ENCODE measurements at regions not wholly inside any gene's neighbourhood (a gene's known extent, or its start where the extent isn't known, plus 50 kb on each side); places are given as distances from the start of the nearest gene placed in this dataset.
"Not testable (repeated sequence)": the region's sequence is repeated elsewhere in the genome, so short reads cannot be mapped to it uniquely, and the experiment has no call there.

DNA sequence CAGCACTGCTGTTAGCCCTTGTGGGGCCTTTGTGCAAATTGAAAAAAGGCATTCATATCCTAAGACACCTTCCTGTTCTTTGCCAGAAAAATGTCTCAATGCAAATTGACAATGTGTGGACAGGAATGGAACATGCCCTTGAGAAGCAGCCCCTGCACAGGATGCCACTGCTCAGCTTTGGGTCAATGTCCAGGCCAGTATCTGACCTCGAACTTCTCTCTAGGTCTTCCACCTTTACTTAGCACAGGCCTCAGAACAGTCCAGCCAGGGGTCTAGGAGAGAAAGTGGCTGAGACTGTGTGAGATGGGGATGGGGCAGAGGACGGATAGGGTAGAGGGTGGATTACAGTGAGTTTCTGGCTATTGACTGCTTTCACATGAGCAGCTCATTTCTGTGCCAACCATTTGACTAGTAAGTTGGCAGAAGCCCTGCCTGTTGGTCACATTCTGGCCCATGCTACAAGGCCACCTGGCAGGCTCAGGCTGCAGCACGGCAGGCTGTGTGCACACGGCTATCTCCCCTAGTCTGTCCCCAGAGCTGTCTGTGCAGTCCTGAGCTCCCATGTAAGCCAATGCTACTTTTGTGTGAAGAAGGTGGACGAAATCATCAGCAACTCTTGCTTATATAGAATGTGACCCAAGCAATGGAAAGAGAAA is 254.5 kb upstream of the PLGLB1 start:
- not testable (repeated sequence) for DNase-seq

- not testable (repeated sequence) for DNase-seq
These were observed 255.0 kb upstream of the PLGLB1 start for GRCh38 chr2:87276673-87277072.

DNA sequence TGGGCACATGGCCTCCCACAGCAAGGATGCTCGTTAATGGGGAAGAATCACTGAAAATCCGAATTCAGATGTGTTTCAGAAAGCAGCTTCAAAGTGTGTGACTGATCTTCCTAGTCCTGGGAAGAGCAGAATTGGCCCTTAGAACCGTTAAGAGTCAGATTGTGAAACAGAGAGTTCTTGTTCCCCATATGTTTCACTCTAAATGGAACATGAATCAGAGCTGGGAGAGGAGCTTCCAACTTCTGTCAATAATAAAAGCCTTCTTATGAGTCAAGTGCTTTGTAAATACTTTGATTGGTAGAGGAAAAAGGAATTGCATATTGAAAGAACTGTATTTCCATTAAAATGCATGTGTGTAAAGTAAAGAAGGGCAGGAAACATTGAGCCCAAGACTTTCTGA is 256.1 kb upstream of the PLGLB1 start:
- DNase-seq = not testable (repeated sequence)

GRCh38 chr2:87280596-87281355 is 259.1 kb upstream of the PLGLB1 start:
- DNase-seq = not testable (repeated sequence)

DNA sequence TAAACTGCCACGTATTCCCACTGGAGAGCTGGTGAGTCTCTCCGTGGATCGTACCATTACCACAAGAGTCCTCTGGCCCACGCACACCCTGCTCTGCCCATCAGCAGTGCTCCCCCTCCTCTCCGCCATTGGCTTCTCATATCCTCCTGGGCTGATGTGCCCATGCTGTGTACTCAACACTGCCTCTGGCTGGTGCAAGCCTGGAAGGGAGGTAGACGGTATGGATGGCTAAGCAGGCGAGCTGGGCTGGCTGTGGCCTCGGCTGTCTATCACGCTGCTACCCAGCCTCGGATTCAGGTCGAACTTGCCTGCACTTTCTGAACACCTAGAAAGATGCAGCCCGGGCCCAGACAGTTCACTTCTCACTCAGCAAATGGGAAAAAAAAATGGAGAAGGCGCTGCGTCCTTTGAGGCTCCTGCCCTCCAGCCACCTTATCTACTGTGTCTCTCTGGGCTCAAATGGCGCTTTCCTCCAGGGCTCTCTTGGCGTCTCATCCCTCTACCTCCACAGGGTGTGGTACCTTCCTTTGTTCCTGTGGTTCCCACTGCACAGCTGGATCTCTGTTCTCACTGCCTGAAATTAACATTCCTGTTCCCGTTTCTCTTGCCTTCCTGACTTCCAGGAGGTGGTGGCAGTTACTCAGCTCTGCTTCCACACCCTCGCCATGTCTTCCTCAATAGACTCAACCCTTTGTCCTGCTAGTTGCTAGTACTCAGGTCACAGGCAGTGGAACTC is 262.3 kb upstream of the PLGLB1 start:
- DNase-seq = not testable (repeated sequence)

GRCh38 chr2:87284471-87284772 is 262.8 kb upstream of the PLGLB1 start:
- DNase-seq = not testable (repeated sequence)

- DNase-seq = not testable (repeated sequence)
These were observed 263.5 kb upstream of the PLGLB1 start for GRCh38 chr2:87285139-87285538.

DNA sequence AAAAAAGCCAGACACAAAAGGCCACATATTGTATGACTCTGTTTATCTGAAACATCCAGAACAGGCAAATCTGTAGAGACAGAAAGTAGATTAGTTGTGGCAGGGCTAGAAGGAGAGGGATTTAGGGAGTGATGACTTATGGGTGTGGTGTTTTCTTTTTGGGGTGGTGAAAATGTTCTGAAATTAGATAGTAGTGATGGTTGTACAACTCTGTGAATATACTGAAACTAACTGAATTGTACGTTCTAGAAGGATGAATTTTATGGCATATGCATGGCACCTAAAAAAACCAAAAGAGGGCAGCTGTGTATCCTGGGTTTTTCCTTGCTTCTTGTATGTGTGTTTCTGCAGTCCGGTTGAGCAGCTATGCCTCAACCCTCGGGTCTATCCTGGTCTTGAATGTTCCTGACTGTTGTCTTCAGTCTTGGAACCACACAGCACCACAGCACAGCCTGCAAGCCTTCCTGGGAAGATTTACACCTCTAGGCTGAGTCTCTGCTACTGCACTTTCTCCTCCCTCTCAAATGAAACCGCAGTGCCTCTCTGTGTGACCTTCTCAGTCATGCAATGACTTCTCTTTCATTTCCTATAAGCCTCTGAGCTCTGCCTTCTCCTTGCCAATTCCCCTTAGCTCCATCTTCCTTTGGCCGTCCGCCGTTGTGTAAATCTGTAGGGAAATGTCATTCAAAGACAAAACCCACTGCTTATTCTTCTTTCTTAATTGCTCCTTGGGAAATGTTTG is 269.1 kb upstream of the PLGLB1 start:
- not testable (repeated sequence) for DNase-seq

DNA sequence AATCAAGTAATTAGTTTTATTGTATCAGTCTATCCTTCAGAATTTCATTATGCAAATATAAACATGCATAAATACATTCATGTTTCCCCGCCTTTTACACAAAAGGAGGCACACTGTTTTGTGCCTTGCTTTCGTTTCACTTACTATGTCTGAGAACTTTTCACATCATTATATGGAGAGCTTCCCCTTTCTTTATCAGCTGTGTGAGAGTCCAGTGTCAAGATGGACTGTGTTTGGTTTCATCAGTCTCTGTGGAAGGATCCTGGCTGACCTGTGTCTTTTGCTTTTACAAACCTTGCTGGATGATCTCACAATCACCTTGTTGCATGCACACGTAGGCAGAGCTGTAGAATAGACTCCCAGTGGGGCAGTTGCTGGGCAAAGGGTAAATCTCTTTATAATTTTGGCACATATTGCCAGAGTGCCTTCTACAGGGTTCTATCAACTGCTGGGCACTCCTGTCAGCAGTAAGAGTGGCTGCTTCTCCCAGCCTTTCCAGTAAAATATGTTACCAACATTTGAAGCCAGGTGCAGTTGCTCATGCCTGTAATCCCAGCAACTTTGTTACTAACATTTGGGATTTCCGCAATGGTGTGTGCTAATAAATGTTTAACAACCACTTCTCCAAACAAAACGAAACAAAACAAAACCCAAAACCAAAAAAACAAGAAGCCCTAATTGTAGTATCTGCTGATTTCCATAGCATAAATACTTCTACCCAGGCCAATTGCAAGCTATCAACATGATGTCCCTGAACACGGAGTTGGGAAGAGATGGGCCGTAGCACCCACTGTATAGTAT is 270.0 kb upstream of the PLGLB1 start:
- DNase-seq = not testable (repeated sequence)

GRCh38 chr2:87293931-87294594 is 272.4 kb upstream of the PLGLB1 start:
- not testable (repeated sequence) for DNase-seq

DNA sequence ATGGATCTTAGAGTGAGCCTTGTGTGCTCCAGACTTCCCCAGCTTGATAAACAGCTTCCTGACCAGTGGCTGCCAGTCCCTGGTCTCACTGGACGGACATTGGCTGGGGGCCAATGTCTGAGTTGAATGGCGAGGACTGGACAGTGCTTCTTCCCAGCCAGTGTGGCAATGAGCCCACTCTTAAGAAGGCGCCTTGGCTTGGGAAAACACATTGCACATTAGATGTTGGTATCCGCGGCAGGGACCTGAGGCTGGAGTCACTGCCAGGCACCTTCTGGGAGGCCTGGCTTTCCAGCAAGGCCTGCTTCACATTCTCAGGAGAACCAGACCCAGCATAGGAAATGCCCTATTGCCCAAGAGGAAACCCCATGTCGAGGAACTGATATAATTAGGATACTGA is 273.5 kb upstream of the PLGLB1 start:
- not testable (repeated sequence) for DNase-seq

- not testable (repeated sequence) for DNase-seq
These were observed 279.7 kb upstream of the PLGLB1 start for GRCh38 chr2:87301349-87301748.

DNA sequence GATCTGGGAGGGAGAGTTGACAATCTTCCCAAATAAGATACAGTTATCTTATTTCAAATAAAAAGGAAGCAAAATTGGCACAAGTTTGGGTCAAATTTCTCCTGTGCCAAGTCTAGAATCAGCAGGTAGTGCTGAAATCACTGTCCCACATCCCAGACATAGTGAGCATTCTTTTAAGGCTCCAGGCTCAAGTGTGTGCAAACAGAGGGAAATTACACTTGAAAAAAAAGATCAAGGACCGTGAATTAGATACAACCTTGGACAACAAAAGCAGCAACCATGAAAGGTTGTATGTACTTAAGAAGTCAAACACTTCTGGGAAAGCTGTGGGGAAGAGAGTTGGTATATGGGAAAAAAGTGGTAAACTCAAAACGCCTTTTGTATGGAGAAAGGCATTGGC is 280.2 kb upstream of the PLGLB1 start:
- not testable (repeated sequence) for DNase-seq

DNA sequence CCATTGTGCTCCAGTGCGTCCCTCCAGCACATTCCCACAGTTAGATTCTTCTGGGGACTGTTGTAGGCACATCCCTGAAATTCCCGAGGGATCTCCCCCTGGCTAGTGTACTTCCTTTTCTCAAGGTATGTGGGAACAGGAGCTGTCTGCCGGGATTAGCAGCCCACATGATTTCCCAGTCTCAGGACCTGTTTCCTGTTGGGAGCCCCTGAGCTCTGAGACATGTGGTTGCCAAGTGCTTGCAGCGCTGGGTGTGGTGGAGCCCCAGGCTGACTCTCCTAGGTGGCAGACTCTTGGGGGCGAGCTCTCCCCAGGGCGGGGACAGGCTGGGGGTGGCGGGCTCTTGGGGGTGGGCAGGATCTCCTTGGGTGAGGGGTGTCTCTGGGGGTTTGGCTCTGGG is 287.0 kb upstream of the PLGLB1 start:
- not testable (repeated sequence) for DNase-seq

GRCh38 chr2:87309785-87310184 is 288.1 kb upstream of the PLGLB1 start:
- not testable (repeated sequence) for DNase-seq

- not testable (repeated sequence) for DNase-seq
These were observed 290.3 kb upstream of the PLGLB1 start for GRCh38 chr2:87311896-87312441.

DNA sequence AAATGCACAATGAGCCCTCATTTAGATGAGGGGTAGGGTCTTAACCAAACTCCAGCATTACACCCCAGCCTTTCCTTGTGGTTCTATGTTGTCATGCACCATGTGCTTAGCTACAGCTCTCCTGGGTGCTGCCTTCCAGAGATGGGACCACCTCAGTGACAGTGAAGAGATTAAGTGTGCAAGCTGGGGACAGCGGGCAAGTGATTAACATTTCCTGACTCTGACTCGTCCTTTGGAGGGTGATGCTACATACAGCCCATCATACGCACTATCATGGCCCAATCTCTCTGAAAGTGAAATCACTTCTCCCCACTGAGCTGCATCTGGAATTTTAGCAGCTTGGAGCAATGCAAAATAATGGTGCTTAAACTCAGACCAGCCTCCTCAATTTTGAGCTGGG is 293.0 kb upstream of the PLGLB1 start:
- DNase-seq = not testable (repeated sequence)

DNA sequence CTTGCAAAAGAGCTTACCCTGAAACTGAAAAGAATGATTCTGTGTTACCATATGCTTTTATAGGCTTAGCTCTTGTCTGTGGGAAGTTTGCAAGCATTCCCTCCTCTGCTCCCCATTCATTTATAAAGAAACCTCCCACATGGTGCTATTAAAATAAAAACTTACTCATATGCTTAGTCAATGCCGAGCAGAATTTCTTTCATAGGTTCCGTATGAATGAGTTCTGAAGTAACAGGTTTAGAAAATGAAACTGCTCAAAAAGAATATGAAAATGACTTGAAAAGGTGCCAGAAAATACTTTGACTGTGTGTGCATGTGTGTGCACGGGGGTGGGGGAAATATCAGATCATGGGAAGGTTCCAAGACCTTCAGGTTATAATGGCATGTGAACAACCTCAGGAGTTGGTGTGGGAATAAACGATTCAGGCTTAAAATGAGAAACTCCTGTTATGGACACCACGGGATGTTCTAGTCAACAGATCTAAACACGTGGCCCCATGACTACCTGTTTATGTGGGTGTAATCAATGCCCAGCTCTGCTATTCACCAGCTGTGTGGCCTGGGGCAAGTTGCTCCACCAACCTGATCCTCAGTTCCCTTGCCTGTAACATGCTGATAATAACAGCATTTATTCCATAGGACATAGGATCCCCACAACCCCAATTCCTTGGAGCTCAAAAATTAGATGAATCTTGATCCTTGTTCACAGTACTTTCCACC is 293.7 kb upstream of the PLGLB1 start:
- DNase-seq = not testable (repeated sequence)

DNA sequence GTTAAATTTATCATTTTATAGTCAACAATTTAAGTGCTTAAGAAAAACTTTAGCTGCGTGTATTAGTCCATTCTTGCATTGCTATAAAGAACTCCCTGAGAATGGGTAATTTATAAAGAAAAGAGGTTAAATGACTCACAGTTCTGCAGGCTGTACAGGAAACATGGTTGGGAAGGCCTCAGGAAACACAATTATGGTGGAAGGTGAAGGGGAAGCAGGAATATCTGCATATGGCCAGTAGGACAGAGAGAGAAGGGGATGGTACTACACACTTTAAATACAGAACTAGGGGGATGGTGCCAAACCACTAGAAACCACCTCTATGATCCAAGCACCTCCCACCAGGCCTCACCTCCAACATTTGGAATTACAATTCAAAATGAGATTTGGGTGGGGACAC is 295.5 kb upstream of the PLGLB1 start:
- DNase-seq = not testable (repeated sequence)

DNA sequence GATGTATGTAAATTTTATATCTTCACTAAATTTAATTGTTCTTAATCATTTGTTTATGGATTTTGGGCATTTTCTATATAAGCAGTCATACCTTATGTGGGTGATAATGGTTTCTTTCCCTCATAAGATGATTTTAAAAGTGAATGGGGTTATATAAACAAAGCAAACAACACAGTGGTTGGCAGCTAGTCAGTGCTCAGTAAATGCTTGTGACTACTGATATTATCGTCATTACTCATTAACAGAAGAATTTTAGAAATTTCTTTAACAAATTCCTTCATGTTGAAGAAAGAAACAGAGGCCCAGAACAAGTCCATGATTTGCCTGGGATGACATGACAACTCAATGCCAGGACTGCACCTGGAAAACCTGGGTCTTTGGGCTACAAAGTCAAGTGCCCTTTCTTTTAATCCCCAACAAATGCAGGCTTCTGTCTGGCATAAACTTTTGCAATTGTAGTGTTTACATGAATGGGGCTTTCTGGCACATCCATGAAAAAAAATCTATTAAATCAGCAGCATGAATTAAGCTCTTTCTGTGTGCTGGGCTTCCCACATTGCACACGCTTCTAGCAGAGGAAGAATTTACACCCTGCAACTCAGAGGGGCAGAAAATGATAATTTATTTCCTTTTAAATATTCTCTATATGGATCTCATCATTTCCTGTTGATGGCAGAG is 297.3 kb upstream of the PLGLB1 start:
- DNase-seq = not testable (repeated sequence)
